ENCODE measurements at regions not wholly inside any gene's neighbourhood (a gene's known extent, or its start where the extent isn't known, plus 50 kb on each side); places are given as distances from the start of the nearest gene placed in this dataset.

DNA sequence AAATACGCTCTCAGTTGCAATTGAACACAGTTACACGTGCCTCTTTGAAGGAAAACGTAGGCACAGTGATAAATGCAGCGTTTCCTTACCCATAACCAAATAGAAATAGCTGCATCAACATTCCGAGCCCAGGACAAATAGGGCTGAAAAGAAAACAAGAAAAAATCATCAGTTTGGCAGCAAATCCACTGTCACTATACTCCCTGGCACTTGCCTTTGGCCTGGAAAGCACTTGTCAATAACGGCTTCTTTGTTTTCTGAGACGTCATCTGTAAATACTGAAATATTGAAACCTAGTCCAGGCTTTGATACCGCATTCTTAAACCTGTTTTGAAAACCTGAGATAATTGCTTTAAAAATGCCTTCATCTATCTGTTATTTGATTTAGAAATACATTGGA is 167.2 kb upstream of the AKR1E2 start:
- dilution Hi-C loops (cut with MboI; ENCODE audit: extremely low pct_ligation_motif_present, low sequenced_read_pairs) = no loop called here
- TF ChIP-seq, protein P1, sequence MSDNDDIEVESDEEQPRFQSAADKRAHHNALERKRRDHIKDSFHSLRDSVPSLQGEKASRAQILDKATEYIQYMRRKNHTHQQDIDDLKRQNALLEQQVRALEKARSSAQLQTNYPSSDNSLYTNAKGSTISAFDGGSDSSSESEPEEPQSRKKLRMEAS (IDR thresholded peaks at IDR 0.05; ENCODE audit: insufficient read depth, insufficient read length) = no peak
- TF ChIP-seq JUN (IDR thresholded peaks at IDR 0.05; ENCODE audit: borderline replicate concordance, insufficient read depth, insufficient read length, low read depth) = no peak
- no peak for TF ChIP-seq FOS (IDR thresholded peaks at IDR 0.05; ENCODE audit: borderline replicate concordance, insufficient read depth, low read length)
- TF ChIP-seq EZH2 (IDR thresholded peaks at IDR 0.05; ENCODE audit: borderline replicate concordance, low read depth, low read length, severe bottlenecking) = no peak
- no peak for TF ChIP-seq POLR2AphosphoS5 (IDR thresholded peaks at IDR 0.05; ENCODE audit: insufficient read depth, low read depth, low read length)
- TF ChIP-seq, protein P2, sequence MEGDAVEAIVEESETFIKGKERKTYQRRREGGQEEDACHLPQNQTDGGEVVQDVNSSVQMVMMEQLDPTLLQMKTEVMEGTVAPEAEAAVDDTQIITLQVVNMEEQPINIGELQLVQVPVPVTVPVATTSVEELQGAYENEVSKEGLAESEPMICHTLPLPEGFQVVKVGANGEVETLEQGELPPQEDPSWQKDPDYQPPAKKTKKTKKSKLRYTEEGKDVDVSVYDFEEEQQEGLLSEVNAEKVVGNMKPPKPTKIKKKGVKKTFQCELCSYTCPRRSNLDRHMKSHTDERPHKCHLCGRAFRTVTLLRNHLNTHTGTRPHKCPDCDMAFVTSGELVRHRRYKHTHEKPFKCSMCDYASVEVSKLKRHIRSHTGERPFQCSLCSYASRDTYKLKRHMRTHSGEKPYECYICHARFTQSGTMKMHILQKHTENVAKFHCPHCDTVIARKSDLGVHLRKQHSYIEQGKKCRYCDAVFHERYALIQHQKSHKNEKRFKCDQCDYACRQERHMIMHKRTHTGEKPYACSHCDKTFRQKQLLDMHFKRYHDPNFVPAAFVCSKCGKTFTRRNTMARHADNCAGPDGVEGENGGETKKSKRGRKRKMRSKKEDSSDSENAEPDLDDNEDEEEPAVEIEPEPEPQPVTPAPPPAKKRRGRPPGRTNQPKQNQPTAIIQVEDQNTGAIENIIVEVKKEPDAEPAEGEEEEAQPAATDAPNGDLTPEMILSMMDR (IDR thresholded peaks at IDR 0.05; ENCODE audit: extremely low read depth in 1 of 2, insufficient read depth in 1 of 2, low read depth in 1 of 2, low read length in 2 of 2) = no peak
- TF ChIP-seq POLR2A (IDR thresholded peaks at IDR 0.05; ENCODE audit: low read depth, low read length) = no peak
- TF ChIP-seq MYC (IDR thresholded peaks at IDR 0.05; ENCODE audit: low read depth, low read length) = no peak
- TF ChIP-seq GATA2 (IDR thresholded peaks at IDR 0.05; ENCODE audit: insufficient read depth, insufficient read length, low read depth, low read length) = no peak
- peaks cover 25% of the 10 kb centered on the region for H3K79me2 ChIP-seq (ENCODE audit: control insufficient read depth, insufficient read depth, low read length)
- no peak overlapping the region for H2AFZ ChIP-seq (ENCODE audit: low read depth, low read length)
- H3K4me2 ChIP-seq (ENCODE audit: insufficient read depth, low read length) = no peak overlapping the region
- peaks cover 0 to 10% of the 10 kb centered on the region in 2 experiments for H3K36me3 ChIP-seq (ENCODE audit: control insufficient read depth in 2 of 2, extremely low read depth in 1 of 2, insufficient read depth in 2 of 2, low read length in 2 of 2)
- no peak for FAIRE-seq
- H3K9me3 ChIP-seq (replicated peaks; ENCODE audit: control insufficient read depth, insufficient read depth, low read length) = no peaks in the 10 kb centered on the region
- no peak overlapping the region for H3K27ac ChIP-seq (ENCODE audit: insufficient read depth, low read depth, low read length)
- POLR2A ChIA-PET = no interaction called here
- H4K20me1 ChIP-seq (replicated peaks; ENCODE audit: control insufficient read depth, extremely low read depth, insufficient read depth, low read length) = no peaks in the 10 kb centered on the region
- DNase-seq (ENCODE audit: low read depth, low spot score) = no peak
- no peaks in the 10 kb centered on the region for H3K9me1 ChIP-seq (replicated peaks; ENCODE audit: control insufficient read depth, extremely low read depth, insufficient read depth, low read length)
- H3K4me1 ChIP-seq (ENCODE audit: control insufficient read depth, extremely low read depth, insufficient read depth, low read length) = peaks cover 16% of the 10 kb centered on the region
- CTCF ChIA-PET = interaction anchor here (1.6 to 3.6 kb wide), 2 partner anchors 105 to 107 kb away, joined by 5 to 46 read pairs; no protein-coding TSS in a partner anchor
- intact Hi-C loops (cut with micrococcal nuclease) = loop anchor here (5.0 kb wide), 3 partner anchors 286 to 526 kb away; no protein-coding TSS in a partner anchor
- BruUV-seq (replicated peaks) = no TSS peak
- no peak overlapping the region for H3K4me3 ChIP-seq (replicated peaks in 1 of 3; ENCODE audit: insufficient read depth in 1 of 3, low read depth in 1 of 3, low read length in 3 of 3)
- H3K9ac ChIP-seq (replicated peaks; ENCODE audit: extremely low read depth, insufficient read depth, low read length) = no peak overlapping the region
- H3K27me3 ChIP-seq (ENCODE audit: control insufficient read depth in 2 of 2, insufficient read depth in 2 of 2, low read length in 2 of 2) = no peaks in the 10 kb centered on the region
